ENCODE measurements at regions not wholly inside any gene's neighbourhood (a gene's known extent, or its start where the extent isn't known, plus 50 kb on each side); places are given as distances from the start of the nearest gene placed in this dataset.

- TF ChIP-seq CTCF (IDR thresholded peaks at IDR 0.05): no peak
- Mint-ChIP-seq H3K4me3 (no peak overlapping the region), H3K36me3 (no peaks in the 10 kb centered on the region), H3K9me3 (no peaks in the 10 kb centered on the region), H3K27ac (no peak overlapping the region), H3K4me1 (no peaks in the 10 kb centered on the region), H3K27me3 (ENCODE audit: low read depth in 2 of 2) (peaks cover 23 to 78% of the 10 kb centered on the region in 2 donors)
- Histone ChIP-seq H3K9me3 (ENCODE audit: control insufficient read depth, insufficient read depth, low read length) (no peaks in the 10 kb centered on the region), H3K27me3 (ENCODE audit: control insufficient read depth, insufficient read depth, low read length) (peaks cover under 1% of the 10 kb centered on the region), H3K27ac (ENCODE audit: low read length) (no peak overlapping the region), H3K4me1 (ENCODE audit: control insufficient read depth, insufficient read depth, low read length) (no peaks in the 10 kb centered on the region), H3K36me3 (ENCODE audit: control insufficient read depth, insufficient read depth, low read length) (no peaks in the 10 kb centered on the region), H3K4me3 (ENCODE audit: low read length) (no peak overlapping the region)
- 84% methylated on average over 8 of the region's 8 CpGs for whole genome bisulfite sequencing (ENCODE audit: insufficient coverage)
- no peak for DNase-seq
- intact Hi-C loops (cut with micrococcal nuclease): no loop called here
- no peak for ATAC-seq
These were observed 319.5 kb downstream of the PIK3R1 start for GRCh38 chr5:68534956-68535520.

GRCh38 chr5:68538814-68539420, 323.4 kb downstream of the PIK3R1 start:
- no peak for DNase-seq
- H3K4me3 Mint-ChIP-seq: no peak overlapping the region
- WGBS (ENCODE audit: insufficient coverage): 94% methylated on average over 5 of the region's 6 CpGs

GRCh38 chr5:68540798-68541590, 325.4 kb downstream of the PIK3R1 start:
- no peak for TF ChIP-seq CTCF (IDR thresholded peaks at IDR 0.05)
- H3K27ac ChIP-seq (ENCODE audit: low read length): no peak overlapping the region
- no peaks in the 10 kb centered on the region for H3K4me1 ChIP-seq (ENCODE audit: control insufficient read depth, insufficient read depth, low read length)
- H3K36me3 ChIP-seq (ENCODE audit: control insufficient read depth, insufficient read depth, low read length): no peaks in the 10 kb centered on the region
- Mint-ChIP-seq H3K9me3 (no peaks in the 10 kb centered on the region), H3K27ac (no peak overlapping the region), H3K27me3 (ENCODE audit: low read depth in 2 of 2) (peaks cover 24 to 62% of the 10 kb centered on the region in 2 donors), H3K4me3 (no peak overlapping the region), H3K4me1 (no peaks in the 10 kb centered on the region), H3K36me3 (no peaks in the 10 kb centered on the region)
- intact Hi-C loops (cut with micrococcal nuclease): no loop called here
- 83% methylated on average over 6 of the region's 9 CpGs for WGBS (ENCODE audit: insufficient coverage)
- H3K4me3 ChIP-seq (ENCODE audit: low read length): no peak overlapping the region
- no peaks in the 10 kb centered on the region for H3K9me3 ChIP-seq (ENCODE audit: control insufficient read depth, insufficient read depth, low read length)
- no peak for ATAC-seq
- DNase-seq: no peak
- peaks cover 4% of the 10 kb centered on the region for H3K27me3 ChIP-seq (ENCODE audit: control insufficient read depth, insufficient read depth, low read length)

More at GRCh38 chr5:68538814-68539420, 323.4 kb downstream of the PIK3R1 start:
- no peaks in the 10 kb centered on the region for H3K9me3 ChIP-seq (ENCODE audit: control insufficient read depth, insufficient read depth, low read length)
- no peaks in the 10 kb centered on the region for H3K36me3 ChIP-seq (ENCODE audit: control insufficient read depth, insufficient read depth, low read length)
- intact Hi-C loops (cut with micrococcal nuclease): no loop called here
- no peak overlapping the region for H3K4me3 ChIP-seq (ENCODE audit: low read length)
- Mint-ChIP-seq H3K4me1 (no peaks in the 10 kb centered on the region), H3K27ac (no peak overlapping the region), H3K27me3 (ENCODE audit: low read depth in 2 of 2) (peaks cover 30 to 77% of the 10 kb centered on the region in 2 donors), H3K9me3 (no peaks in the 10 kb centered on the region), H3K36me3 (no peaks in the 10 kb centered on the region)
- TF ChIP-seq CTCF (IDR thresholded peaks at IDR 0.05): no peak
- H3K4me1 ChIP-seq (ENCODE audit: control insufficient read depth, insufficient read depth, low read length): no peaks in the 10 kb centered on the region
- ATAC-seq: no peak
- H3K27ac ChIP-seq (ENCODE audit: low read length): no peak overlapping the region
- peaks cover 4% of the 10 kb centered on the region for H3K27me3 ChIP-seq (ENCODE audit: control insufficient read depth, insufficient read depth, low read length)
